ENCODE measurements at regions not wholly inside any gene's neighbourhood (a gene's known extent, or its start where the extent isn't known, plus 50 kb on each side); places are given as distances from the start of the nearest gene placed in this dataset.

GRCh38 chr4:85362550-85362949, 112.4 kb upstream of the ARHGAP24 start (continued):
- TF ChIP-seq CHD7 (IDR thresholded peaks at IDR 0.05; ENCODE audit: low read depth, low read length) (no peak), PTRF (tag; IDR thresholded peaks at IDR 0.05) (no peak), ZKSCAN1 (IDR thresholded peaks at IDR 0.05; ENCODE audit: low read depth, low read length) (no peak), YY1 (IDR thresholded peaks at IDR 0.05; ENCODE audit: borderline replicate concordance in 1 of 3, control insufficient read depth in 1 of 3, extremely low read depth in 1 of 3, insufficient read depth in 3 of 3, insufficient read length in 1 of 3, insufficient replicate concordance in 2 of 3, low read depth in 1 of 3, low read length in 2 of 3) (no peak), ATF3 (IDR thresholded peaks at IDR 0.05) (no peak), ATF3 (CRISPR knock-in tag; conservative IDR thresholded peaks at IDR 0.05) (no peak), MLX (CRISPR knock-in tag; conservative IDR thresholded peaks at IDR 0.05) (no peak), ZNF77 (CRISPR knock-in tag; IDR thresholded peaks at IDR 0.05) (no peak), ZKSCAN8 (CRISPR knock-in tag; IDR thresholded peaks at IDR 0.05) (no peak), CHCHD3 (CRISPR knock-in tag; IDR thresholded peaks at IDR 0.05) (no peak), MAFK (IDR thresholded peaks at IDR 0.05; ENCODE audit: low read length) (no peak), ZBTB12 (CRISPR knock-in tag; IDR thresholded peaks at IDR 0.05) (no peak), CREB3 (tag; conservative IDR thresholded peaks at IDR 0.05; ENCODE audit: low read depth) (no peak)

Data from K562 (cell line).